ENCODE measurements at regions not wholly inside any gene's neighbourhood (a gene's known extent, or its start where the extent isn't known, plus 50 kb on each side); places are given as distances from the start of the nearest gene placed in this dataset.

DNA sequence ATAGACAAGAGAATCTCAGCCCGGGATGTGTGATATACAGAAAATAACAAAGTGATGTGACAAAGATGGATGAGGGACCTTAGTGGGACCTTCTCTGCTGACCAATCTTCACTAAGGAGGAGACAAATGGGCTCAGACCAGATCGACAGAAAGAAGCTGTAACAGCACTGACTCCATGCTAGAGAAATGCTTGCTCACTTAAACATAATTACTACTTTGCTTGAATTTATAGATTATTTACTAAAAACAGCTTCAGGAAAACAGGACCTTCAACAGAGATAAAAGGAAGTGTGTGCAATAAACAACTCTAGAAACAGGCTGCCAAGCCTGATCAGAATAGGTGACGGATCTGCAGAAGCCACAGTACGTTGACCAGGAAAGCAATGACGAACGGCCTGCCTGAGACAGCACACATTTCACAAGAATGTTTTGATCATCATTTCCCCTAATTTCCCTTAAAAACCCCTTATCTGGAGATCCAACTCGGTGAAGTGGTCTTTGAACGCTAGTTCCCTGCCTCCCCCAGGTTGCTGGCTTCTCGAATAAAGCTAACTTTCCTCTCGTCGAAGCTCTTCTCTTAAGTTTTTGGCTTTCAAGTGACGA, 98.4 kb upstream of the STEAP1B start:
- Histone ChIP-seq H3K27ac (ENCODE audit: low read depth, low read length) (no peak overlapping the region), H3K27me3 (ENCODE audit: insufficient read depth, low read length) (no peaks in the 10 kb centered on the region), H3K9me2 (ENCODE audit: insufficient read depth) (no peaks in the 10 kb centered on the region), H2AFZ (ENCODE audit: low read depth, low read length, poor library complexity, severe bottlenecking) (no peak overlapping the region), H3K4me2 (ENCODE audit: low read length) (no peak overlapping the region), H3K9me3 (ENCODE audit: control insufficient read depth in 1 of 2, insufficient read depth in 1 of 2, low read depth in 1 of 2, low read length in 2 of 2) (no peaks in the 10 kb centered on the region), H3K9ac (ENCODE audit: low read length) (no peak overlapping the region), H3K79me2 (ENCODE audit: insufficient read depth, low read length) (no peaks in the 10 kb centered on the region), H3K36me3 (ENCODE audit: control insufficient read depth in 1 of 2, insufficient read depth in 2 of 2, low read length in 2 of 2) (no peaks in the 10 kb centered on the region), H3K4me1 (ENCODE audit: control insufficient read depth in 1 of 2, insufficient read depth in 2 of 2, low read length in 2 of 2) (no peaks in the 10 kb centered on the region), H3K4me3 (replicated peaks in 1 of 2; ENCODE audit: low read depth in 1 of 2, low read length in 2 of 2) (no peak overlapping the region), H4K20me1 (ENCODE audit: insufficient read depth) (no peaks in the 10 kb centered on the region)
- no peak for TF ChIP-seq SRF (IDR thresholded peaks at IDR 0.05; ENCODE audit: low read depth)
- no TSS peak for BruUV-seq (replicated peaks)
- RAD21 ChIA-PET (ENCODE audit: low non-redundant PET in 1 of 2, low total read pairs in 2 of 2, uncharacterized antibody in 2 of 2, unreplicated experiment in 2 of 2), result no interaction called here
- intact Hi-C loops (cut with micrococcal nuclease), result no loop called here
- CTCF ChIA-PET, result no interaction called here
- ATAC-seq (no peak), DNase-seq (ENCODE audit: low read depth, low spot score) (no peak)
- POLR2A ChIA-PET, result no interaction called here

DNA sequence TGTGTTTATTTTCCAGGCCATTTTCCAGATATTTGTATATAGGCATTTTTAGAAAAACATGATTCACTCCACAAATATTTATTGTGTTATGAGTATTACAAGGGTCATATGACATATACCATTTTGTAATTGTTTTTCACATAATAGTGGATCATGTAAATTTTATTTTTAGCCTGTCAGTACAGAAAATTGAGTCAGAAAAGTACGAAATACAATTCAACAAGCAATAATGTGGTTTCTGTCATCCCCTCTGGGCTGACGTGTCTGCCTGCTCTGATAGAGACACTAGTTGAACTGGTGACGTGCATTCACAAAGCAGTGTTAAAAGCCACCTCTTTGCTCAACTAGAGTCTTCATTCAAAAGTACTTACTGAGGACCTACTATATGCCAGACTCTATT, 97.9 kb upstream of the STEAP1B start:
- Histone ChIP-seq H2AFZ (ENCODE audit: low read depth, low read length, poor library complexity, severe bottlenecking) (no peak overlapping the region), H3K36me3 (ENCODE audit: control insufficient read depth in 1 of 2, insufficient read depth in 2 of 2, low read length in 2 of 2) (no peaks in the 10 kb centered on the region), H4K20me1 (ENCODE audit: insufficient read depth) (no peaks in the 10 kb centered on the region), H3K27me3 (ENCODE audit: insufficient read depth, low read length) (no peaks in the 10 kb centered on the region), H3K9me2 (ENCODE audit: insufficient read depth) (no peaks in the 10 kb centered on the region), H3K4me3 (replicated peaks in 1 of 2; ENCODE audit: low read depth in 1 of 2, low read length in 2 of 2) (no peak overlapping the region), H3K4me1 (ENCODE audit: control insufficient read depth in 1 of 2, insufficient read depth in 2 of 2, low read length in 2 of 2) (no peaks in the 10 kb centered on the region), H3K27ac (ENCODE audit: low read depth, low read length) (no peak overlapping the region), H3K79me2 (ENCODE audit: insufficient read depth, low read length) (no peaks in the 10 kb centered on the region), H3K4me2 (ENCODE audit: low read length) (no peak overlapping the region), H3K9ac (ENCODE audit: low read length) (no peak overlapping the region), H3K9me3 (ENCODE audit: control insufficient read depth in 1 of 2, insufficient read depth in 1 of 2, low read depth in 1 of 2, low read length in 2 of 2) (no peaks in the 10 kb centered on the region)
- intact Hi-C loops (cut with micrococcal nuclease), result no loop called here
- no peak for DNase-seq (ENCODE audit: low read depth, low spot score)
- no peak for ATAC-seq
- ChIA-PET CTCF (no interaction called here), RAD21 (ENCODE audit: low non-redundant PET in 1 of 2, low total read pairs in 2 of 2, uncharacterized antibody in 2 of 2, unreplicated experiment in 2 of 2) (no interaction called here), POLR2A (no interaction called here)
- no TSS peak for BruUV-seq (replicated peaks)
- TF ChIP-seq CTCF (IDR thresholded peaks at IDR 0.05 in 2 of 3, conservative IDR thresholded peaks at IDR 0.05 in 1 of 3; ENCODE audit: borderline replicate concordance in 1 of 3, insufficient read depth in 1 of 3, low read depth in 2 of 3, low read length in 2 of 3) (no peak), YY1 (IDR thresholded peaks at IDR 0.05; ENCODE audit: extremely low read depth, insufficient replicate concordance, low read depth, low read length) (no peak), CEBPB (IDR thresholded peaks at IDR 0.05; ENCODE audit: low read depth) (no peak), ATF3 (IDR thresholded peaks at IDR 0.05) (no peak), POLR2AphosphoS5 (IDR thresholded peaks at IDR 0.05; ENCODE audit: low read depth, low read length) (no peak), EGR1 (IDR thresholded peaks at IDR 0.05; ENCODE audit: low read depth) (no peak), ELF1 (IDR thresholded peaks at IDR 0.05; ENCODE audit: borderline replicate concordance, low read depth) (no peak), ZFX (IDR thresholded peaks at IDR 0.05) (no peak), JUND (IDR thresholded peaks at IDR 0.05) (no peak), SIN3A (IDR thresholded peaks at IDR 0.05; ENCODE audit: low read depth) (no peak), RAD21 (IDR thresholded peaks at IDR 0.05; ENCODE audit: low read depth) (no peak), EZH2phosphoT487 (IDR thresholded peaks at IDR 0.05; ENCODE audit: borderline replicate concordance) (no peak), FOSL1 (IDR thresholded peaks at IDR 0.05; ENCODE audit: low read depth) (no peak), TCF7L2 (IDR thresholded peaks at IDR 0.05; ENCODE audit: borderline replicate concordance, extremely low read depth, insufficient read depth, insufficient read length) (no peak), EZH2 (IDR thresholded peaks at IDR 0.05) (no peak), SP1 (IDR thresholded peaks at IDR 0.05; ENCODE audit: low read depth) (no peak), POLR2A (IDR thresholded peaks at IDR 0.05; ENCODE audit: borderline replicate concordance, extremely low read depth, insufficient read depth, insufficient read length) (no peak)
- TF ChIP-seq, protein P1, sequence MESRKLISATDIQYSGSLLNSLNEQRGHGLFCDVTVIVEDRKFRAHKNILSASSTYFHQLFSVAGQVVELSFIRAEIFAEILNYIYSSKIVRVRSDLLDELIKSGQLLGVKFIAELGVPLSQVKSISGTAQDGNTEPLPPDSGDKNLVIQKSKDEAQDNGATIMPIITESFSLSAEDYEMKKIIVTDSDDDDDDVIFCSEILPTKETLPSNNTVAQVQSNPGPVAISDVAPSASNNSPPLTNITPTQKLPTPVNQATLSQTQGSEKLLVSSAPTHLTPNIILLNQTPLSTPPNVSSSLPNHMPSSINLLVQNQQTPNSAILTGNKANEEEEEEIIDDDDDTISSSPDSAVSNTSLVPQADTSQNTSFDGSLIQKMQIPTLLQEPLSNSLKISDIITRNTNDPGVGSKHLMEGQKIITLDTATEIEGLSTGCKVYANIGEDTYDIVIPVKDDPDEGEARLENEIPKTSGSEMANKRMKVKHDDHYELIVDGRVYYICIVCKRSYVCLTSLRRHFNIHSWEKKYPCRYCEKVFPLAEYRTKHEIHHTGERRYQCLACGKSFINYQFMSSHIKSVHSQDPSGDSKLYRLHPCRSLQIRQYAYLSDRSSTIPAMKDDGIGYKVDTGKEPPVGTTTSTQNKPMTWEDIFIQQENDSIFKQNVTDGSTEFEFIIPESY (IDR thresholded peaks at IDR 0.05; ENCODE audit: extremely low read depth, insufficient replicate concordance, low read length), result no peak
- TF ChIP-seq, protein P2, sequence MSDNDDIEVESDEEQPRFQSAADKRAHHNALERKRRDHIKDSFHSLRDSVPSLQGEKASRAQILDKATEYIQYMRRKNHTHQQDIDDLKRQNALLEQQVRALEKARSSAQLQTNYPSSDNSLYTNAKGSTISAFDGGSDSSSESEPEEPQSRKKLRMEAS (IDR thresholded peaks at IDR 0.05), result no peak

All from HCT116 (cell line).